Left renal pelvis (tissue), 4 donors: ENCODE measurements at regions not wholly inside any gene's neighbourhood (a gene's known extent, or its start where the extent isn't known, plus 50 kb on each side); places are given as distances from the start of the nearest gene placed in this dataset.
A peak's percentile ranks its signal among the peaks of the same experiment; 100 is the strongest.

Experiments used
- DNase-seq, 4 donors: peaks; one replicate each; pipeline ENCODE4 v3.0.0-alpha.2; 2013; ENCODE audit warnings: low read depth in 4 of 4, low spot score in 3 of 4

DNA sequence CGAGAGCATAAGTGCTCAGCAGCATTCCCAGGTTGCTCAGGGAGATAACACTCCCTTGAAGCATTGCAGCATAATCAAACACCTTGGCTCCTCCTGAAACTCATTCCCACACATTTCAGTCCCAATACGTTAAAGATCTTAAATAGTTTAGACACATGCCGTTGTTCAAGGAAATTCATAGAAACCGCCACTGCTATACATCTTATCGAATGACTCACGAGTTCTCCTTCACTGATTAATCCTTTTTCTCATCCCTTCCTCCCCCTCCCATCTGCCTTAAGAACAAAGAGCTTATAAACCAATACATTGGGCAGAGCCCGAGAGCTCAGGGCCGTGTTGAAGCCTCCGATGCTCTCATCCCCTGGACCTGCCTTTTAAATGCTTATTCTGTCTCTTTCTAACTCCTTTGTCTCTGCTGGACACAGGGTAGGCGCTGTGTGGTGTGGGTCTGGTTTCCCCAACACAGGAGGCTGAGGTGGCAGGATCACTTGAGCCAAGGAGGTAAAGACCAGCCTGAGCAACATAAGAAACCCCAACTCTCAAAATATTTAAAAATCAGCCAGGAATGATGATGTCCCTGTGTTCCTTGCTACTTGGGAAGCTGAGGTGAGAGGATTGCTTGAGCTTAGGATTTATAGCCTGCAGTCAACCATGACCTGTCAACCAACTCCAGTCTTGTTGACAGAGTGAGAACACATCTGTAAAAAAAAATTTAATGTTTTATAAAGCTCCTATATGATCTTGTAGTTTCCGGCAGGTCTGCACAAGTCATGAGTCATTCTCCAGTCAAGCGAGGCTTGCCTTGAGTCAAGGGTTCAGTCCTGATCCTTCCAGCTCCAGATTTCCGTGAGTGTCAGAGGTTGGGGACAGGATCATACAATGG is 394.0 kb upstream of the HSFY2 start:
- no peak for DNase-seq

DNA sequence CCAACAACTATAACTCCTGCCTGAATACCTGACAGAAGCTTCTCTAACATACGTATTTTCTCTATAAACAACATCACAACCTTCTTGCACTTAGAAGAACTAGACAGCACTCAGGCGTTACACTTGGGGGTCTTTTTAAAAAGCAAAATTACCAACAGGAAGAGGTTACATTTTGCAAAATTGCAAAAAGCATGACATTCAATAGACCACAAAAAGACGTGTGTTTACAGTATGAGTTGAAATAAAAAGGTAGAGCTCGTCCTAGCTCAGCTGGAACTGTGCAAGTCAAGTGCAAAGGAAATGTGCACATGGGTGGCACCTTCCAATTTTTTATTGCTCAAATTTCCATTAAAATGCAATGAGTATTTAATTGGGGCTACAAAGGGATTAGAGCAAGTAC is 375.2 kb upstream of the HSFY2 start:
- no peak for DNase-seq

DNA sequence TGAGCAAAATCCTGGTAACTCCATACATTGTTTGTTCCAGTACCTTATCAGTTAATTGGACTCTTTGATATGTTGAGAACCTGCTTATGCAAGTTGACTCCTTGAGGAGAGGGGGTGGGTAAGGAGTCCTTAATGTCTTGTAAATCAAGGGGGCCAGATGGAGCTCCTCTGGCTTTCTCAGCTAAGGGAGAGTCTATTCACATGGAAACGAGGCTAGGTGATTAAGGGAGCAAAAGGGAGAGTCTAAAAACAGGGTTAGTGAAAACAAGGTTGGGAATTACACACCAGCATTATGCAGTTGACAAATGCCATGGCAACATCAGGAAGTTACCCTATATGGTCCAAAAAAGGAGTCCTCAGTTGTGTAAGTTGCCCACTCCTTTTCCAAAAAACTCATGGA is 372.8 kb upstream of the HSFY2 start:
- DNase-seq = no peak

DNA sequence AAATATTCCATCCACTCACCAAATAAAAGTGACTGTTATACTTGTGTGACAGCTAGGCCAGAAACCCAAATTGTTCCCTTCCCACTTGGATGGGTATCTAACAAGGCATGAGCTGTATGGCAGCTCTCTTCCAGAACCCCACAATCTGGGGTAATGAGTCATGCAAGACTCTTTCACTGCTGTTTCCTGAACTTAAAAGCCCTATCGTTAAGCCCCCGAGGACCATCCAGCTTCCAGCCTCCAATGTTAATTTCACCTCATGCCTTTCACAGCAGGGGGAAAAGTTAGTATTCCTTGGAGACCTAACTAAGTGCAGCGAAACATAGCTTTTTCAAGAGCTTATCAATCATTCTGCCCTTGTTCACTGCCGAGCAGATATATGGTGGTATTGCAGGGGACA is 368.6 kb upstream of the HSFY2 start:
- DNase-seq = no peak

DNA sequence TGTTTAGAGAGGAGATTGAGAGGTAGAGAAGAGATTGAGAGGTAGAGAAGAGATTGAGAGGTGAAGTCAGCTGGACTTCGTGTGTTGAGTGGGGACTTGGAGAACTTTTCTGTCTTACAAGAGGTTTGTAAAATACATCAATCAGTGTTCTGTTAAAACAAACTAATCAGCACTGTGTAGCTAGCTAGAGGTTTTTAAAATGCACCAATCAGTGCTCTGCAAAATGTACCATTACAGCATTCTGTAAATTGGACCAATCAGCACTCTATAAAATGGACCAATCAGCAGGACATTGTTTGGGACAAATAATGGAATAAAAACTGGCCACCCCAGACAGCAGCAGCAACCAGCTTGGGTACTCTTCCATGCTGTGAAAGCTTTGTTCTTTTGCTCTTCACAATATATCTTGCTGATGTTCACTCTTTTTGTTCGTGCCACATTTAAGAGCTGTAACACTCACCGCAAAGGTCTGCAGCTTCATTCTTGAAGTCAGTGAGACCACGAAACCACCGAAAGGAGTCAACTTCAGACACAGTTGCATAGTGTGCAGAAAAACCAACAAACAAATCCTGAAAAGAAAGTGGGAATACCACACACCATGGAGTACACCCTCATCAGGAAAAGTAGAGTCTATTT is 366.9 kb upstream of the HSFY2 start:
- no peak for DNase-seq

DNA sequence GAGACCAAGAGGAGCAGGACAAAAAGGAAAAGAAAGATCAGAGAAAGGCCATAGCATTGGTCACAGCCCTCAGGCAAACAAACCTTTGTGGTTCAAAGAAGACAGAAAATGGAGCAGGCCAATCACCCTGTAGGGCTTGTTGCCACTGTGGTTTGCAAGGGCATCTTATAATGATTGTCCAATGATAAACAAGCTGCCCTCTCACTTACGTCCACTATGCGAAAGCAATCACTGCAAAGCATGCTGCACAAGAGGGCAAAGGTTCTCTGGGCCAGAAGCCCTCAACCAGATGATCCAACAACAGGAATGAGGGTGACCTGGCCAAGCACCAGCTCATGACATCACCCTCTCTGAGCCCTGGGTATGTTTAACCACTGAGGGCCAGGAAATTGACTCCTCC is 360.9 kb upstream of the HSFY2 start:
- DNase-seq = no peak

DNA sequence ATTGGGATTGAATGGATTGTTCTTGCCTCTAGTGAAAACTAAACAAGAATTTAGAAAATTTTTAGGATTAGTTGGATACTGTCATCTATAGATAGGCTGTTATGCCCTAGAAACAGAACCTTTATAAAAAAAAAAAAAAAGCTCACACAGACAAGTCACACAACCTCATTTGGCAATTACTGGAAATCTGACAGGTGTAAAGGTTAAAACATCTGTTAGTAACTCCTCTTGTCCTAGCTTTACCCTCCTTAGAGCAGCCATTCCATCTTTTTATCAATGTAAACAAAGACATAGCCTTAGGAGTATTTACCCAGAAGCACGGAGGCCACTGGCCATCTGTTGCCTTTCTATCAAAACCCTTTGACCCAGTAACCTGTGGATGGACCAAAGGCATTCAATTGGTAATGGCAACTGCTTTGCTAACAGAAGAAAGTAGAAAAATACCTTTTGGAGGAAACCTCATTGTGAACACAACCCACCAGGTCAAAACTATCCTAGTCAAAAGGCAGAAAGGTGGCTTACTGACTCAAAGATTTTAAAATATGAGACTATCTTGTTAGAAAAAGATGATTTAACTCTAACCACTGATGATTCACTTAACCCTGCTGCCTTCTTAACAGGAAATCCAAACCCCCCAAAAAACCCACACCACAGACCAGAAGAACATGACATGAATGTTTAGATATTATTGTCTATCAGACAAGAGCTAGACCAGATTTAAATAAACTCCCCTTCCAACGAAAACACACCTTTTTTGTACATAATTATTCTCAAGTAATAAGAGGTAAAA is 357.2 kb upstream of the HSFY2 start:
- no peak for DNase-seq

DNA sequence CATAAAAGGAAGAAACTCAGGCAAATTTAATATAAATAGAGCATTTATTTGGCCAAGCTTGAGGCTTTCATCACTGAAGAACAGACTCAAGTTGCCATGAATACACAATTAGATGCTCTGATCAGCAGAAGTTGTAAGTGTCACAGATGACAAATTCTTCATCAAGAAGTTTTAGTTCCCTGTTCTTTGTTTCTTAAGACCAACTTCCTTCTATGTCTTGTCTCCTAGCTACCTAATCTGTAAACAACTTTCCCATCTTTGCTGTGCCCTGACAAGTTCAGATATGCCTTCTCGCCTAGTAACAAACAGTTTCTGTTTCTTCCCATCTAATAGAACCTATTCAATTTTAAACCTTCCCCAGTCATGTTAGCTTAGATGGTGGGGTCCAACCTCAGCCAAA is 353.4 kb upstream of the HSFY2 start:
- DNase-seq = no peak

DNA sequence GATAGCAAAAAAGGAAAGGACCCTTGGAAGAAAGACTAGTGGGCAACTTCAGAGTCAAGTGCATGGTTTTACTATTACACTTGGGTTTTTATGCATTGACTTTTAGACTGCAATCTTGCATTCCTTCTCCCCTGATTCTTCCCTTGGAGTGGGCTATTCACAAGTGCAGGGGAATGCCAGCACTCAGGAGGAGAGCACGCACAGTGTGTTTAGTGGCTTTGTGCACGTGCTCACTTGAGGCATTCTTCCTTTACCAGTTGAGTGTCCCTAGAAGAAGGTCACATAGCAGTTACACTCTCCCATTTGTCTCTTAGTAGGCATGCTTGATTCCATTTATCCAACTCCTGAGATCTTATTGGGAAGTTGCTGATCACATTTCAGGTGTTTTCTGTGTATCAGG is 351.1 kb upstream of the HSFY2 start:
- no peak for DNase-seq

DNA sequence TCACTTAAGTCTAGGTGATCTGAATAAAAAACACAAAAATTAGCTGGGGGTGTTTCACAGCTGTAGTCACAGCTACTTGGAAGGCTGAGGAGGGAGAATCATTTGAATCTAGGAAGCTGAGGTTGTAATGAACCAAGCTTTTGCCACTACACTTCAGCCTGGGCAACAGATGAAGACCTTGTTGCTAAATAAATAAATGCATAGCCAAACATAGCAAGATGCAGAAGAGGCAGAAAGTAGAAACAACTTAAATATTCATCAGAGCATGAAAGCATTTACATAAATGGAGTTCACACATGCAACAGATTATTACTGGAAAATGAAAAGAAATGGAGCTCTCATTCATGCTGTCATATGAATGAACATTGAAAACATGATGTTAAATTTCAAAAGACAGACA is 348.9 kb upstream of the HSFY2 start:
- no peak for DNase-seq

DNA sequence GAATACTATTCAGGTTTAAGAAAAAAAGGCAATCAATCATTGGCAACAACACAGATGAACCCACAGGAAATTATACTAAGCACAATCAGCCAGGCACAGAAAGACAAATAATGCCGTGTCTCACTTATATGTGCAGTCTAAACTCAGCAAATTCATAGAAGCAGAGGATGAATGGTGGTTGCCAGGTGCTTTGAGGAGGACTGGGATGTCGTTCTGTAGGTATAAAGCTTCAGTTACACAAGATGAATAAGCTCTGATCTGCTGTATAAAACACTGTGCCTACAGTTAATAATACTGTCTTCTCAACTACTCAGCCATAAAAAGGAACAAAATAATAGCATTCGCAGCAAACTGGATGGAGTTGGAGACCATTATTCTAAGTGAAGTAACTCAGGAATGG is 324.8 kb upstream of the HSFY2 start:
- no peak for DNase-seq

DNA sequence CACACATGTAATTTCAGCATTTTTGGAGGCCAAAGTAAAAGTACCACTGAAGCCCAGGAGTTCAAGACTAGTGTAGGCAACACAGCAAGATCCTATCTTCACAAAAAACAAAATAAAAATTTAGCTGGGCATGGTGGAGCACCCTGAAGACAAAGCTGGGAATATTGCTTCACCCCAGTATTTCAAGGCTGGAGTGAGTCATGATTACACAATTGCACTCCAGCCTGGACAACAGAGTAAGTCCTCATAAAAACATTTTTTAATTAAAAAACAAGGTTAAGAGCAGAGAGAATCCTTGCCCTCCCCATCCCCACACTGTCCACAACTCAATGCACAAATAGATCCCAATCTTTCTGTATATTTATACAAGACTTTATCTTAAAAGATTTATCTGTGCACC is 321.9 kb upstream of the HSFY2 start:
- no peak for DNase-seq

DNA sequence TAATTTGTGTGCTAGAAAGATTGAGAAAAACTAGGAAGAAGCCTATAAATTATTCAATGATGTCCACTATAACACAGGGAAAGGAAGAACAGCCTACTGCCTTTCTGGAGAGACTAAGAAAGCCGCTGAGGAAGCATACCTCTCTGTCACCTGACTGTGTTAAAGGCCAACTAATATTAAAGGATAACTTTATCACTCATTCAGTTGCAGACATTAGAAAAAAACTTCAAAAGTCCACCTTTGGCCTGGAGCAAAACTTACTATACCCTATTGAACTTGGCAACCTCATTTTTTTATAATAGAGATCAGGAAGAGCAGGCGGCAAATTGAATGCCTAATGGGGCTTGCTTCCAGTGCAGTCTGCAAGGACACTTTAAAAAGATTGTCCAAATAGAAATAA is 309.5 kb upstream of the HSFY2 start:
- DNase-seq = no peak

DNA sequence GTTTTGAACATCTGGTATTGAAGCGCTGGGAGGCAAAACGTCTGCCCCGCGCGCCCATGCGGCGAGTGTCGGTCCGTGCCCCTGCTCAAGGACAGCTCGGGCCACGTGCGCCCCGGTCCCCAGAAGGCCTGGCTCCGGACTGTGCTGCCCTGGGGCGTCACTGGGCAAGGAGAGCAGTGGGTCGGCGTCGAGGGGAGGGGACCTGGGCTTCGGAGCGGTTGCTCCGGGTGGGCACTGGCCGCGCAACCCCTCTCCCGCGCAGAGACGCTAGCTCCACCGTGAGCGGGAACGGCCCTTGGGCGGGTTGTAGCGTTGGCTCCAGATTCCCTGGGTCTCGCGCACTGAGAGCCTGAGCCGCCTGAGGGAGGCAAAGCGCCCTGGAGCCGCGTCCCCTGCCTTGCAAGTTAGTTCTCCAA is 304.2 kb upstream of the HSFY2 start:
- peak in 1 of 4 donors; percentile 7 for DNase-seq

DNA sequence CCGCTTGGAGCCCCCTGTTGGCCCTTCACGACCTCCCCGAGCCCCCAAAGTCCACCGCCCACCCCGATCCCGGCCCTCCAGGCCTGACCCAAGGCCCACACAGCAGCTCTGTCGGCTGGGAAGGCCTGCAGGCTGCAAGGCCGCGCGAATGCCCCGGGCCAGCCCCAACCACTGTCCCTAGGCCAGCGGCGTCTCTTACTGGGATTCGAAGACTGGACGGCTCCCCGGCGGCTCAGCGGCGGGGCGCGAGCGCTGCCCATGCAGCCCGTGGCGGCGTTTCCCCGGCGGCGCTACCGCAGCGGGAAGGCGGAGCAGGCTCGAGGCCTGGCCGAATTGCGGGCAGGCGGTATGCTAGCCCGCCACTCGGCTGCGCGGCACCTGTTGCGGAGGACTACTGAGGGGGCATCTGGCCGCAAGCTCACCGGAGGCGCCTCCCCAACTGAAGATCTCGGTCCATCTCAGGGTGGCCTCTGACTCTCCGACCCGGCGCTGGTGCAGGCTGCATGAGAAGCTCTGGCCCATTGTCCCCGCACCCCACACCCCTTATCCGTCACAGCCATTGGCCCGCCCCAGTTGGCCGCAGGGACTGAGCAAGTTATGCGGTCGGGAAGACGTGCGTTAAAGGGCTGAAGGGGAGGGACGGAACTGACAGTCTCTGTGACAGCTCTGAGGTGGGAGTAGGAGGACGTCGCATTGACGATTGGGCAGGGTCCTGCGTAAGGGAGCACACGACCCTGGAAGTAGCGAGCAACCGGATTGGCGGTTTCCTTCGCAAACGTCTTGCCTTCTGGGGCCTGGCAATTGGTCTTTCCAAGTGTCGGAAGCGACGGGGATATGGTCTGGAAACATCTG is 303.5 kb upstream of the HSFY2 start:
- DNase-seq = peak in 3 of 4 donors; percentile 35 to 62 (median 60)

DNA sequence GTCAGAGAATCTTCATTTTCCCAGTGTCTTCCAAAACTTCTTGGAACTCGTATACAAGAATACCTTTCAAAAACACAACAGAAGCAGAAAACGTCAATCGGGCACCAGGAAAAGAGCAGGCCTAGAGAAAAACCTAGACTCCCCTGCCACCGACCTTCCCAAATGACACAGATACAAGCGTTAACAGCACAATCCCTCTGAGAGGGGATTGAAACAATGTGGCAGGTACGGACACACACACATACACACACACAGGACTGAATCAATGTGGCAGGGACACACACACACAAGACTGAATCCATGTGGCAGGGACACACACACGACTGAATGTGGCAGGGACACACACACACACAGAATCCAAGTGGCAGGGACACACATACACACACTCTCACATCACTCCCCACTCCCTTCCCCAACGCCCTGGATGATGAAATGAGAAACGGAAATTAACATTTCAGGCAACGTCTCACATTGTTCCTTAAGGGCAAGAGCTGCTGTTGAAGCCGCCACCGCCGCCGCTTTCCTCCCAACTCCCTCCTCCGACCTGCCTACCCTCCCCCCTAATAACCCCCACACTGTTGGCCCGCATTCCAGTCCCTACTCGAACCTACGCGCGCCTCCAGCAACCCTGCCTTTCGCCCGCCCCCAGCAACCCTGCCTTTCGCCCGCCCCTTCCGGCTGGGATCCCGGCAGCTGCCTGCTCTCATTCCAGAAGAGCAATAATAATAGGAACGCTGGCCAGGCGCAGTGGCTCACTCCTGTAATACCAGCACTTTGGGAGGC is 302.1 kb upstream of the HSFY2 start:
- DNase-seq = peak in 3 of 4 donors; percentile 50 to 52 (median 52)

DNA sequence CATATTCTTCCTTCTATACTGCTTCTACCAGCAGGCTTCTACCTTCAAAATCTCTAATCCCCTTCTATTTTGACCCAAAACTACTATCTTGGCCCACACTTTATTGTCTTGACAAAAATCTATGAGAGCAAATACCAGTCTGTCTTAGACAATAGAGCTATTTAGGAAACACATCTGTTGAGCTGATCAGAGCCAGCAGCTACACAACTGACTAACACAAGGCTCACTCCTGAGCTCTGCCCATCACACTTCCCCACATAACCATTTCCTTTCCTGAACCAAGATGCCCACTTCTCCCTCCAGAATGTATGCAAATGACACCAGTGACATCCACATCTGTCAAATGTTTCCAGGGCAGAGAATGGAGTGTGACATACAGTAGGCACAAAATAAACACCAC is 293.9 kb upstream of the HSFY2 start:
- DNase-seq = no peak

DNA sequence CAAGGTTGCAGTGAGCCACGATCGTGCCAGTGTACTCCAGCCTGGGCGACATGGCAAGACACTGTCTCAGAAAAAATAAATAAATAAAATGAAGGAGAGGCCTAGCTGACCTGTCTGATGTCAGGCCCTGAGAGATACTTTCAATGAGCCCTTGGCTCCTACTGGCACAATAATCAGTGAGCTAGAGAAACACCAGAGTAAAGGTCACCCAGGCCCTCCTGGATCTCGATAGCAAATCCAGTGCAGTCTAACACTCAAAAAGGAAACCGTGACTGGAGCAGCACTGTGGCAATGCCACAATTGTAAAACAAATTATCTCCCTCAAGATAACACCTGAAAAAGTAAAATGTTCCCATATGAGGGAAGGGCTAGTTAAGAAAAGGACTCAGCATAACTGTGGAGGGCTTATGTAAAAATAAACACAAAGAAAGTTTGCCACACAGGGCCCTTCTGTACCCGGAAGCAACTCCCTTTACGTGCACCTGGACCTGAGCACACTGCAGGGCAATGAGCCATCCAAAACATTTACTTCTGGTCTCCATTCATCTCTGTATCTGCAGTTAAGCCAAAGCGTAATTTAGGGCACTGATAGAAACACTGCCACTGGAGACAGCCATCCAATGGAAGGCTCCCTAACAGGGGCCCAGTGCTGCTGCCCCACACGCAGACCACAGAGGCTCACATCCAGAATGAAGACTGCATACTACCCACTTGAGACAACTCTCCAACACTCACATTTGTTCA is 293.1 kb upstream of the HSFY2 start:
- no peak for DNase-seq

DNA sequence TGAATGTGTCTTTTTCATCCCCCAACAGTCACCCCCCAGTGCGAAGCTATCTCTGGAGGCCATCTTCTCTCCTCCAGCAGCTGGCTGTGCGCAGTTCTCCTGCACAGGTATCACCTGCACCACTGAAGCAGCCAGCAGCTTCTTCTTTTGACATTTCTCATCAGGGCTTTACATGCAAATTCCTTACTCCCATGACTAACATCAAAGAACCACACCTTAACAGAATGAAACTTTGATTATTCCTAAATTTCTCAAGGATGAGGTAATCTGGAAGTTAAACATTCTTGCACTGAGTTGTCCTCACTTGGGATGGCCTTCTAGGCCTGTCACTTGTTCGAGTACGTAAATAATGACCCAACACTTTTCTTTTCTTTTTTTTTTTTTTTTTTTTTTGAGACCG is 291.6 kb upstream of the HSFY2 start:
- DNase-seq = no peak
